Fibroblast of pulmonary artery (primary cell): ENCODE measurements at regions not wholly inside any gene's neighbourhood (a gene's known extent, or its start where the extent isn't known, plus 50 kb on each side); places are given as distances from the start of the nearest gene placed in this dataset.

Source experiments
- DNase-seq: peaks from one replicate; pipeline ENCODE4 v3.0.0-alpha.2; 2010; ENCODE audit warnings: low read depth
- H3K4me3 ChIP-seq: replicated peaks from 2 replicates; pipeline ENCODE4 v1.5.1; 2011; ENCODE audit warnings: low read depth, mild to moderate bottlenecking, control low read depth, low read length, moderate library complexity
- CTCF ChIP-seq: IDR thresholded peaks from 2 replicates; pipeline ENCODE4 v1.5.1; 2011; ENCODE audit warnings: mild to moderate bottlenecking, control low read depth, low read length, inconsistent platforms; ENCODE audit errors: missing control alignments

- no peak overlapping the region for H3K4me3 ChIP-seq
- no peak for TF ChIP-seq CTCF
- peak; percentile 1 for DNase-seq
Measured at GRCh38 chr18:38695559-38696280, 1130.1 kb upstream of the CELF4 start.

- no peak for DNase-seq
- H3K4me3 ChIP-seq: no peak overlapping the region
- no peak for TF ChIP-seq CTCF
Measured at GRCh38 chr18:38693104-38693503, 1127.5 kb upstream of the CELF4 start.

DNA sequence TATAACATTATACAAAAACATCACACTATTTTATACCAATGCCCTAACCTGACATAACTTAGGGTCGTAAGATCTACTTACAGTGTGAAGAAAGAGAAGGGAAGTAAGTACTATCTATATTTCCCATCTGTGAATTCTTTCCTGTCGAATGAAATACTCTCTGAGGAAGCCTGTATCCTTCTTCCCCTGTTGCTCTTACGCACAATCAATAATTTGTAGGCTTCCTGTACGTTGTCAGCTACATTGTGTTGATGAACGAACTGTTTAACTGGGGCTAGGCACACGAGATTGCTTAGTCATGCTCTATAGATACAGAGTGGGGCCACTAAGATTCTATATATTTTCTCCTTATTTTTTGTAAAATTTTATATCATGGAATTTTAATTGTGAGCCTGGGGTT, 1125.0 kb upstream of the CELF4 start:
- DNase-seq: no peak
- H3K4me3 ChIP-seq: no peak overlapping the region
- no peak for TF ChIP-seq CTCF

GRCh38 chr18:38688416-38688815, 1122.8 kb upstream of the CELF4 start:
- H3K4me3 ChIP-seq: no peak overlapping the region
- no peak for TF ChIP-seq CTCF
- no peak for DNase-seq

GRCh38 chr18:38670486-38670885, 1104.9 kb upstream of the CELF4 start:
- TF ChIP-seq CTCF: no peak
- no peak overlapping the region for H3K4me3 ChIP-seq
- no peak for DNase-seq

DNA sequence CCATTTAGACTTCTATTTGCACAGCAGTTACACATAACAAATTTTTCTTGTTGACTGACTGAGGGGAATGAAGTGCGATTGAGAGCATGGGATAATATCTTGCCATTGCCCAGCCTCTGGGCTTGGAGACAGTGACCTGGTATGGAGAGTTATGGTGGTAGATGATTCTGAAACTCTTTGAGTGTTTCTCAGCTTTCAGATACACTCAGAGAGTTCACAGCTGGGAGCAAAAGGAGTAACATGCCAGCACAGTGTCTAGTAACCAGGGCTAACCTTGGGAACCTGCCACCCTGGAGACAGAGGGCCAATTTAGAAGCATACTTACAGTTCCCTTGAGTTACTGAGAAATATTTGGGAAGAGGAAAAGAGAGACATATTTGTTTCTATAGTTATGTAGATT, 1099.3 kb upstream of the CELF4 start:
- no peak overlapping the region for H3K4me3 ChIP-seq
- no peak for TF ChIP-seq CTCF
- no peak for DNase-seq

- DNase-seq: no peak
- H3K4me3 ChIP-seq: no peak overlapping the region
- no peak for TF ChIP-seq CTCF
Measured at GRCh38 chr18:38663682-38664081, 1098.1 kb upstream of the CELF4 start.
